NB4 (cell line): ENCODE measurements at regions not wholly inside any gene's neighbourhood (a gene's known extent, or its start where the extent isn't known, plus 50 kb on each side); places are given as distances from the start of the nearest gene placed in this dataset.

ENCODE experiments used
- MYC ChIP-seq: IDR thresholded peaks from 2 replicates; pipeline ENCODE4 v1.6.1; 2011; ENCODE audit warnings: low read depth, low read length
- TF ChIP-seq, protein P1 (sequence below): IDR thresholded peaks from one replicate; pipeline ENCODE4 v1.5.1; 2012; ENCODE audit warnings: low read depth, low read length

DNA sequence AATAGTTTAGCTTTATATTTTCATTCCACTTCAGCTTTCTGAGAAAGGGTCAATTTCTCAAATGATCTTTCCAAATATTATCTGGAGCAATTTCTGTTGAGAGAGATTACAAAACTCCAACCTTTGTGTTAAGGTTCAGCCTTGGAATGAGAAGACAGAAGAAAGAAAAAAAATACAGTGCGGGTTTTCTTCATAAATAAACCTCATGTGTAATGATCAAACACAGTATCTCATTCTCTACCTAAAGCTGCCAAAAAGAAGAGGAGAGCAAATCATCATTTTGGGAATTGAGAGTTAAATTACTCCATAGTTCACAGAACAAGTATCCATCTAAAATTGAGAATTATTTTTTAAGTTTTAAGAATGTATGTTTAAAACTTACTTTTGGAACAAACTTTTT is 420.5 kb downstream of the KLF5 start:
- TF ChIP-seq MYC, result no peak
- TF ChIP-seq, protein P1, sequence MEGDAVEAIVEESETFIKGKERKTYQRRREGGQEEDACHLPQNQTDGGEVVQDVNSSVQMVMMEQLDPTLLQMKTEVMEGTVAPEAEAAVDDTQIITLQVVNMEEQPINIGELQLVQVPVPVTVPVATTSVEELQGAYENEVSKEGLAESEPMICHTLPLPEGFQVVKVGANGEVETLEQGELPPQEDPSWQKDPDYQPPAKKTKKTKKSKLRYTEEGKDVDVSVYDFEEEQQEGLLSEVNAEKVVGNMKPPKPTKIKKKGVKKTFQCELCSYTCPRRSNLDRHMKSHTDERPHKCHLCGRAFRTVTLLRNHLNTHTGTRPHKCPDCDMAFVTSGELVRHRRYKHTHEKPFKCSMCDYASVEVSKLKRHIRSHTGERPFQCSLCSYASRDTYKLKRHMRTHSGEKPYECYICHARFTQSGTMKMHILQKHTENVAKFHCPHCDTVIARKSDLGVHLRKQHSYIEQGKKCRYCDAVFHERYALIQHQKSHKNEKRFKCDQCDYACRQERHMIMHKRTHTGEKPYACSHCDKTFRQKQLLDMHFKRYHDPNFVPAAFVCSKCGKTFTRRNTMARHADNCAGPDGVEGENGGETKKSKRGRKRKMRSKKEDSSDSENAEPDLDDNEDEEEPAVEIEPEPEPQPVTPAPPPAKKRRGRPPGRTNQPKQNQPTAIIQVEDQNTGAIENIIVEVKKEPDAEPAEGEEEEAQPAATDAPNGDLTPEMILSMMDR, result no peak
